ENCODE measurements at regions not wholly inside any gene's neighbourhood (a gene's known extent, or its start where the extent isn't known, plus 50 kb on each side); places are given as distances from the start of the nearest gene placed in this dataset.

DNA sequence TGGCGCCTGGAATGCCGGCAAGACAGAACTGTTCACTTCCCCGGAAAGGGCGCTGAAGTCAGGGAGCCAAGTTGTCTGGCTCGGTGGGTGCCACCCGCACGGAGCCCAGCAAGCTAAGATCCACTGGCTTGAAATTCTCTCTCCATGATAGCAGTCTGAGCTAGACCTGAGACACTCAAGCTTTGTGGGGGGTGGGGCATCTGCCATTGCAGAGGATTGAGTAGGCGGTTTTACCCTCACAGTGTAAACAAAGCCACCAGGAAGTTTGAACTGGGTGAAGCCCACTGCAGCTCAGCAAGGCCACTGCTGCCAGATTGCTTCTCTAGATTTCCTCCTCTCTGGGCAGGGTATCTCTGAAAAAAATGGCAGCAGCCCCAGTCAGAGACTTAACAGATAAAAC is 277.4 kb downstream of the SLCO4C1 start:
- no peak for DNase-seq (ENCODE audit: low spot score in 2 of 2)
- no peaks in the 10 kb centered on the region for H3K9me3 ChIP-seq
- no peaks in the 10 kb centered on the region for H3K27me3 ChIP-seq
- H3K27ac ChIP-seq: no peak overlapping the region
- no peak overlapping the region for H3K4me3 ChIP-seq
- H3K36me3 ChIP-seq: no peaks in the 10 kb centered on the region
- 90 to 92% methylated on average over 6 to 8 of the region's 8 CpGs for WGBS, 2 donors
- TF ChIP-seq, protein P1, sequence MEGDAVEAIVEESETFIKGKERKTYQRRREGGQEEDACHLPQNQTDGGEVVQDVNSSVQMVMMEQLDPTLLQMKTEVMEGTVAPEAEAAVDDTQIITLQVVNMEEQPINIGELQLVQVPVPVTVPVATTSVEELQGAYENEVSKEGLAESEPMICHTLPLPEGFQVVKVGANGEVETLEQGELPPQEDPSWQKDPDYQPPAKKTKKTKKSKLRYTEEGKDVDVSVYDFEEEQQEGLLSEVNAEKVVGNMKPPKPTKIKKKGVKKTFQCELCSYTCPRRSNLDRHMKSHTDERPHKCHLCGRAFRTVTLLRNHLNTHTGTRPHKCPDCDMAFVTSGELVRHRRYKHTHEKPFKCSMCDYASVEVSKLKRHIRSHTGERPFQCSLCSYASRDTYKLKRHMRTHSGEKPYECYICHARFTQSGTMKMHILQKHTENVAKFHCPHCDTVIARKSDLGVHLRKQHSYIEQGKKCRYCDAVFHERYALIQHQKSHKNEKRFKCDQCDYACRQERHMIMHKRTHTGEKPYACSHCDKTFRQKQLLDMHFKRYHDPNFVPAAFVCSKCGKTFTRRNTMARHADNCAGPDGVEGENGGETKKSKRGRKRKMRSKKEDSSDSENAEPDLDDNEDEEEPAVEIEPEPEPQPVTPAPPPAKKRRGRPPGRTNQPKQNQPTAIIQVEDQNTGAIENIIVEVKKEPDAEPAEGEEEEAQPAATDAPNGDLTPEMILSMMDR (IDR thresholded peaks at IDR 0.05): no peak
- TF ChIP-seq POLR2A (IDR thresholded peaks at IDR 0.05) (no peak), EP300 (IDR thresholded peaks at IDR 0.05) (no peak)
- H3K4me1 ChIP-seq: no peaks in the 10 kb centered on the region

DNA sequence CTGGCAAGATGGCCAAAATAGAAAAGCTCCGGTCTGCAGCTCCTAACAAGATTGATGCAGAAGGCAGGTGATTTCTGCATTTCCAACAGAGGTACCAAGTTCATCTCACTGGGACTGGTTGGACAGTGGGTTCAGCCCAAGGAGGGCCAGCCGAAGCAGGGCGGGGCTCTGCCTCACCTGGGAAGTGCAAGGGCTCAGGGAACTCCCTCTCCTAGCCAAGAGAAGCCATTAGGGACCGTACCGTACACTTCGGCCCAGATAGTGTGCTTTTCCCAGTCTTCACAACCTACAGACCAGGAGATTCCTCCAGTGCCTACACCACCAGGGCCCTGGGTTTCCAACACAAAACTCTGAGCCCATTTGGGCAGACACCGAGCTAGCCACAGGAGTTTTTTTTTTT is 277.8 kb downstream of the SLCO4C1 start:
- H3K36me3 ChIP-seq: no peaks in the 10 kb centered on the region
- no peaks in the 10 kb centered on the region for H3K27me3 ChIP-seq
- no peak overlapping the region for H3K27ac ChIP-seq
- no peaks in the 10 kb centered on the region for H3K9me3 ChIP-seq
- DNase-seq (ENCODE audit: low spot score in 2 of 2): no peak
- TF ChIP-seq EP300 (IDR thresholded peaks at IDR 0.05) (no peak), POLR2A (IDR thresholded peaks at IDR 0.05) (no peak)
- TF ChIP-seq, protein P1 (IDR thresholded peaks at IDR 0.05): no peak
- 60 to 90% methylated on average over 7 of the region's 7 CpGs for WGBS, 2 donors
- H3K4me1 ChIP-seq: no peaks in the 10 kb centered on the region
- H3K4me3 ChIP-seq: no peak overlapping the region

DNA sequence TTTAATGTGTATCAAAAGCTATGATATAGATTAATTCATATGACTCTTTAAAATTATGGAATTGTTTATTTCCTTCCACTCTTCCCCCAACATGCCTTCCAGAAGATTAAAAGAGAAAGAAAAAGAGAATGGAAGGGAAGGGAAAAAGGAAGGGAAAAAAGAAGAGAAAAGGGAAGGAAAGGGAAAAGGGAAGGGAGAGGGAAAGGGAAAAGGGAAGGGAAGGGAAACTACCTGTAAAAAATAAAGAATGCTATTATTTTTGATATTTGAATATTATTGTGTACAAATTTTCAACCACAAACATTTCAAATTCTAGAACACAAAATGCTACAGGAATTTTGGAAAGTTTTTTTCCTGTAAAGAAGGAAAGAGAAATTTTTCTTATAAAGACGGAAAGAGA is 281.7 kb downstream of the SLCO4C1 start:
- no peaks in the 10 kb centered on the region for H3K4me1 ChIP-seq
- no peak overlapping the region for H3K27ac ChIP-seq
- no peaks in the 10 kb centered on the region for H3K9me3 ChIP-seq
- TF ChIP-seq POLR2A (IDR thresholded peaks at IDR 0.05): no peak
- no peak for TF ChIP-seq EP300 (IDR thresholded peaks at IDR 0.05)
- TF ChIP-seq, protein P1 (IDR thresholded peaks at IDR 0.05): no peak
- H3K36me3 ChIP-seq: no peaks in the 10 kb centered on the region
- no peak overlapping the region for H3K4me3 ChIP-seq
- H3K27me3 ChIP-seq: no peaks in the 10 kb centered on the region
- WGBS, 2 donors: 85 to 88% methylated on average over 1 of the region's 1 CpG
- no peak for DNase-seq (ENCODE audit: low spot score in 2 of 2)

DNA sequence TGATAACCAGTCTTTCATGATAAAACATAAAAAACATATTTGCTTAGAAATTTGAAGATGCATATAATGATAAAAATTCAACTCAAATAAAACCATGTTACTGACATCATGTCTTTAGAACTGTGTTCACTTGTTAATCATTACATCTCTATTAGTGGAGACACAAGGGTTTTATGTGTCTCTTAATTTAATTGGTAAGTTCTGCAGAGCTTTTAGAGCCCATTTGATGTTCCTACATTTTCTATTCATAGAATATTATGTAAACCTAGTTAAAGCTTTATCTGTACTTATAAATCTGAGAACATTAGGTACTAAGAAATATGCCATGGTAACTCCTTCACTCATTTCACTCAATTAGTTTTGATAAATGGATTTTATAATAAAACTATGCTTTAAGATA is 285.4 kb downstream of the SLCO4C1 start:
- H3K4me3 ChIP-seq: no peak overlapping the region
- no peaks in the 10 kb centered on the region for H3K36me3 ChIP-seq
- H3K4me1 ChIP-seq: no peaks in the 10 kb centered on the region
- no peak overlapping the region for H3K27ac ChIP-seq
- H3K9me3 ChIP-seq: no peaks in the 10 kb centered on the region
- no peak for DNase-seq (ENCODE audit: low spot score in 2 of 2)
- no peaks in the 10 kb centered on the region for H3K27me3 ChIP-seq
- TF ChIP-seq EP300 (IDR thresholded peaks at IDR 0.05) (no peak), POLR2A (IDR thresholded peaks at IDR 0.05) (no peak)
- TF ChIP-seq, protein P1 (IDR thresholded peaks at IDR 0.05): no peak

DNA sequence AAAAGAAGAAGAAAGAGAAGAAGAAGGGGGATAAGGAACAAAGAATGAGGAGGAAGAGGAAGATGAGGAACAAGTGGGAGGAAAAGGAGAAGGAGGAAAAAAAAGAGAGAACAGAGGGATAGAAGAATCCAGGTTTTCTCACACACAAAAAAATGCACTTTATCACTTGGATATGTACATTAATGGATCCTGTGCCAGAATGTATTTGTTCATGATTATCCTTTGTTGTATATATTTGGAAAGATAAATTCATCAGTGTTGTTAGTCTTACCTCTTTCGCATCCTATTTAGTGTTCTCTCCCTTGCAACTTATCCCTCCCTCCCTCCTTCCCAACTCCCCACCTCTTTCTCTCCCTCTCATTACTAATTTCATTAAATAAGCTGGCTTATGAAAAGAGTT is 298.8 kb downstream of the SLCO4C1 start:
- no peak for TF ChIP-seq POLR2A (IDR thresholded peaks at IDR 0.05)
- Histone ChIP-seq H3K27ac (no peak overlapping the region), H3K4me1 (no peaks in the 10 kb centered on the region), H3K9me3 (no peaks in the 10 kb centered on the region), H3K27me3 (no peaks in the 10 kb centered on the region), H3K4me3 (no peak overlapping the region), H3K36me3 (no peaks in the 10 kb centered on the region)
- DNase-seq (ENCODE audit: low spot score in 2 of 2): no peak
- 90 to 91% methylated on average over 1 of the region's 1 CpG for WGBS, 2 donors

DNA sequence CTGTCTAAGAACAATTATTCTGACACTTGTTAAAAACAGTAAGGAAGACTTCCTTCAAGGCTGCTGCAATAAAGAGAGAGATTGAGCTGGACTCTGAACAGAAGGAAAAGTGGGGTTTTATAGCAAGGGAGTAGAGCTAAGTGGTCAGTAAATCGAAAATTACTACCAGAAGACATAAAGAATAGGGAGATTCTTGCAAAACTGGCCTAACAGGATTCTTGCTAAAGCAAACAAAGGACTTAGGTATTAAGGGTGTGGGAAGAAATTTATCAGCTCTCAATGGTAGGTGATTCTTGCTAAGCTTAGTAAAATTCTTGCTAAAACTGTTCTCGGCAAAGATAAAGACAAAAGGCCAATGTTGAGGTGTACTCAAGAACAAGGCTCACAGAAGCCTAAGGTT is 300.5 kb downstream of the SLCO4C1 start:
- TF ChIP-seq EP300 (IDR thresholded peaks at IDR 0.05): no peak
- TF ChIP-seq POLR2A (IDR thresholded peaks at IDR 0.05): no peak
- TF ChIP-seq, protein P1 (IDR thresholded peaks at IDR 0.05): no peak
- WGBS, 2 donors: 53 to 69% methylated on average over 2 of the region's 2 CpGs

More for the DNA sequence above, 300.5 kb downstream of the SLCO4C1 start:
- no peak overlapping the region for H3K4me3 ChIP-seq
- no peaks in the 10 kb centered on the region for H3K36me3 ChIP-seq
- H3K27ac ChIP-seq: no peak overlapping the region
- no peaks in the 10 kb centered on the region for H3K27me3 ChIP-seq
- H3K4me1 ChIP-seq: no peaks in the 10 kb centered on the region
- DNase-seq (ENCODE audit: low spot score in 2 of 2): no peak
- H3K9me3 ChIP-seq: no peaks in the 10 kb centered on the region
